HG03060 (cell line): ENCODE measurements at regions not wholly inside any gene's neighbourhood (a gene's known extent, or its start where the extent isn't known, plus 50 kb on each side); places are given as distances from the start of the nearest gene placed in this dataset.

ENCODE experiments used
- ATAC-seq: cut with Tn5 transposase; IDR thresholded peaks from one replicate; pipeline ENCODE4 v1.9.1; 2021; ENCODE audit warnings: low read depth, moderate number of reproducible peaks; ENCODE audit not compliant: unreplicated experiment

GRCh38 chr4:117324851-117325491 is 239.6 kb upstream of the TRAM1L1 start:
- ATAC-seq = no peak

- ATAC-seq = no peak
Observed at GRCh38 chr4:117326091-117326490, 240.7 kb upstream of the TRAM1L1 start.

- ATAC-seq = no peak
Observed at GRCh38 chr4:117327491-117327890, 242.1 kb upstream of the TRAM1L1 start.

GRCh38 chr4:117328333-117328732 is 243.0 kb upstream of the TRAM1L1 start:
- no peak for ATAC-seq

- ATAC-seq = no peak
Observed at GRCh38 chr4:117331817-117332216, 246.4 kb upstream of the TRAM1L1 start.

GRCh38 chr4:117334451-117335188 is 249.2 kb upstream of the TRAM1L1 start:
- ATAC-seq = no peak

GRCh38 chr4:117357437-117357836 is 272.1 kb upstream of the TRAM1L1 start:
- ATAC-seq = no peak

GRCh38 chr4:117357866-117358265 is 272.5 kb upstream of the TRAM1L1 start:
- no peak for ATAC-seq

- no peak for ATAC-seq
Observed at GRCh38 chr4:117370944-117371668, 285.7 kb upstream of the TRAM1L1 start.

- no peak for ATAC-seq
Observed at GRCh38 chr4:117375101-117375500, 289.7 kb upstream of the TRAM1L1 start.

GRCh38 chr4:117376692-117377091 is 291.3 kb upstream of the TRAM1L1 start:
- no peak for ATAC-seq

GRCh38 chr4:117378942-117379341 is 293.6 kb upstream of the TRAM1L1 start:
- no peak for ATAC-seq

- no peak for ATAC-seq
Observed at GRCh38 chr4:117383468-117383867, 298.1 kb upstream of the TRAM1L1 start.

GRCh38 chr4:117385526-117385925 is 300.1 kb upstream of the TRAM1L1 start:
- no peak for ATAC-seq

- ATAC-seq = no peak
Observed at GRCh38 chr4:117387072-117387471, 301.7 kb upstream of the TRAM1L1 start.

GRCh38 chr4:117400039-117400835 is 314.9 kb upstream of the TRAM1L1 start:
- ATAC-seq = no peak

- ATAC-seq = no peak
Observed at GRCh38 chr4:117412661-117413060, 327.3 kb upstream of the TRAM1L1 start.

- no peak for ATAC-seq
Observed at GRCh38 chr4:117417856-117418255, 332.5 kb upstream of the TRAM1L1 start.

GRCh38 chr4:117420948-117421347 is 335.6 kb upstream of the TRAM1L1 start:
- ATAC-seq = no peak

- ATAC-seq = no peak
Observed at GRCh38 chr4:117421706-117422105, 336.3 kb upstream of the TRAM1L1 start.

- ATAC-seq = no peak
Observed at GRCh38 chr4:117422297-117422696, 336.9 kb upstream of the TRAM1L1 start.
